ENCODE measurements at regions not wholly inside any gene's neighbourhood (a gene's known extent, or its start where the extent isn't known, plus 50 kb on each side); places are given as distances from the start of the nearest gene placed in this dataset.

- peak; percentile 65 for DNase-seq
Measured at GRCh38 chr1:244970236-244970743, 105.9 kb upstream of the HNRNPU start.

- peak; percentile 82 for DNase-seq
Measured at GRCh38 chr1:244969355-244970235, 105.3 kb upstream of the HNRNPU start.

- DNase-seq: no peak
Measured at GRCh38 chr1:244968881-244969280, 104.5 kb upstream of the HNRNPU start.

- DNase-seq: peak; percentile 16
Measured at GRCh38 chr1:244968471-244968871, 104.1 kb upstream of the HNRNPU start.

GRCh38 chr1:244967159-244967558 lies 102.8 kb upstream of the HNRNPU start:
- DNase-seq: no peak

GRCh38 chr1:244965185-244966030 lies 101.1 kb upstream of the HNRNPU start:
- DNase-seq: no peak

- peak; percentile 5 for DNase-seq
Measured at GRCh38 chr1:244964112-244964971, 100.0 kb upstream of the HNRNPU start.

GRCh38 chr1:244963231-244963826 lies 99.0 kb upstream of the HNRNPU start:
- no peak for DNase-seq

GRCh38 chr1:244962130-244962529 lies 97.8 kb upstream of the HNRNPU start:
- DNase-seq: no peak

- no peak for DNase-seq
Measured at GRCh38 chr1:244960904-244961303, 96.6 kb upstream of the HNRNPU start.

- no peak for DNase-seq
Measured at GRCh38 chr1:244958593-244958992, 94.2 kb upstream of the HNRNPU start.

- DNase-seq: no peak
Measured at GRCh38 chr1:244957525-244957924, 93.2 kb upstream of the HNRNPU start.

GRCh38 chr1:244957122-244957521 lies 92.8 kb upstream of the HNRNPU start:
- no peak for DNase-seq

GRCh38 chr1:244955661-244956060 lies 91.3 kb upstream of the HNRNPU start:
- DNase-seq: no peak

- no peak for DNase-seq
Measured at GRCh38 chr1:244954359-244954758, 90.0 kb upstream of the HNRNPU start.

GRCh38 chr1:244953901-244954300 lies 89.6 kb upstream of the HNRNPU start:
- no peak for DNase-seq

- no peak for DNase-seq
Measured at GRCh38 chr1:244952940-244953339, 88.6 kb upstream of the HNRNPU start.

GRCh38 chr1:244952280-244952933 lies 88.1 kb upstream of the HNRNPU start:
- no peak for DNase-seq

GRCh38 chr1:244948416-244948815 lies 84.1 kb upstream of the HNRNPU start:
- DNase-seq: no peak

- DNase-seq: no peak
Measured at GRCh38 chr1:244945109-244945671, 80.8 kb upstream of the HNRNPU start.

- DNase-seq: no peak
Measured at GRCh38 chr1:244941121-244941520, 76.8 kb upstream of the HNRNPU start.

All from NCI-H2029 (cell line).